ENCODE measurements at regions not wholly inside any gene's neighbourhood (a gene's known extent, or its start where the extent isn't known, plus 50 kb on each side); places are given as distances from the start of the nearest gene placed in this dataset.

DNA sequence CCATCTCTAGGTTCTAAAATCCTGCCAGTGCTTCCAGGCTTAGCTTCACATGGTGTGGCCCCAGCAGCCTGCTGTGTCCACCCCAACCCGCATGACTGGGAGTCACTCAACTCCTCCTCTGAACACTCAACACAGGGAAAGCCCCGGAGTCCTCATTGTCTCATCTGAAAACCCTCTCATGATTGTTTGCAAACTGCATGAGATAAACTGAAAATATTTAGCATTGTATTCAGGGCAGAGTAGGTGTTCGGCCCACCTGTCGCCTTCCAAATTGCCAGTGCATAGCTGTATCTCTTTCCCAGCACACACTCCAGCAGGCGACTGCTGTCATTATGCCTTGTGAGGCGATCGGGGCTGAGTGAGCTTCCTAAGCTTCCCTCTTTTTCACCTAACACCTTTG lies 76.7 kb upstream of the SORBS2 start:
- TF ChIP-seq, protein P1, sequence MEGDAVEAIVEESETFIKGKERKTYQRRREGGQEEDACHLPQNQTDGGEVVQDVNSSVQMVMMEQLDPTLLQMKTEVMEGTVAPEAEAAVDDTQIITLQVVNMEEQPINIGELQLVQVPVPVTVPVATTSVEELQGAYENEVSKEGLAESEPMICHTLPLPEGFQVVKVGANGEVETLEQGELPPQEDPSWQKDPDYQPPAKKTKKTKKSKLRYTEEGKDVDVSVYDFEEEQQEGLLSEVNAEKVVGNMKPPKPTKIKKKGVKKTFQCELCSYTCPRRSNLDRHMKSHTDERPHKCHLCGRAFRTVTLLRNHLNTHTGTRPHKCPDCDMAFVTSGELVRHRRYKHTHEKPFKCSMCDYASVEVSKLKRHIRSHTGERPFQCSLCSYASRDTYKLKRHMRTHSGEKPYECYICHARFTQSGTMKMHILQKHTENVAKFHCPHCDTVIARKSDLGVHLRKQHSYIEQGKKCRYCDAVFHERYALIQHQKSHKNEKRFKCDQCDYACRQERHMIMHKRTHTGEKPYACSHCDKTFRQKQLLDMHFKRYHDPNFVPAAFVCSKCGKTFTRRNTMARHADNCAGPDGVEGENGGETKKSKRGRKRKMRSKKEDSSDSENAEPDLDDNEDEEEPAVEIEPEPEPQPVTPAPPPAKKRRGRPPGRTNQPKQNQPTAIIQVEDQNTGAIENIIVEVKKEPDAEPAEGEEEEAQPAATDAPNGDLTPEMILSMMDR (IDR thresholded peaks at IDR 0.05; ENCODE audit: low read length) = no peak
- TF ChIP-seq EZH2 (IDR thresholded peaks at IDR 0.05; ENCODE audit: borderline replicate concordance, low read length) = no peak
- Histone ChIP-seq H3K4me1 (ENCODE audit: insufficient read depth, low read length, severe bottlenecking) (peaks cover 18% of the 10 kb centered on the region), H3K9ac (ENCODE audit: low read length) (no peak overlapping the region), H3F3A (ENCODE audit: insufficient read depth, low read length) (no peaks in the 10 kb centered on the region), H3K27me3 (ENCODE audit: insufficient read depth, low read length) (no peaks in the 10 kb centered on the region), H4K20me1 (ENCODE audit: insufficient read depth, low read length) (no peaks in the 10 kb centered on the region), H3K36me3 (ENCODE audit: insufficient read depth, low read length) (no peaks in the 10 kb centered on the region; the same call in 1 of the 2 replicates), H3K4me2 (ENCODE audit: low read length) (no peak overlapping the region), H2AFZ (ENCODE audit: low read length) (no peak overlapping the region), H3K27ac (ENCODE audit: low read depth, low read length, poor library complexity, severe bottlenecking) (no peak overlapping the region), H3K4me3 (ENCODE audit: low read depth, low read length, poor library complexity, severe bottlenecking) (no peak overlapping the region), H3K9me3 (ENCODE audit: low read length) (peaks cover 2% of the 10 kb centered on the region; the same call in 1 of the 2 replicates), H3K79me2 (ENCODE audit: insufficient read depth, low read length) (no peaks in the 10 kb centered on the region), H3K9me2 (ENCODE audit: low read depth, low read length) (no peaks in the 10 kb centered on the region)

DNA sequence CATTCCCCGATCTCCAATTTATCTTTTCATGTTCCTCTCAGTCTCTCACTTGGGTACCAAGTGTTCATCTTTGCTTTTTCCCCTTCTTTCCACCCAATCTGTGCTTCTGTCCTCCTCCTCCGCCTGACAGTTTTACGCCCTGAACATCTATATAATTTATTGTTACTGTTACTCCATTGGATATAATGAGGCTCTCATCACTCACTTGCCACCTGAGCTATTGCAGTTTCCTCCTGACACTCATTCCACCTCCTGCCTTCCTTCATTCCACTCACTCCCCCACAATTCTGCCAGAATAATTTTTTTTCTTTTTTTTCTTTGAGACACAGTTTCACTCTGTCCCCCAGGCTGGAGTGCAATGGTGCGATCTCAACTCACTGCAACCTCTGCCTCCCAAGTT lies 77.6 kb upstream of the SORBS2 start:
- TF ChIP-seq, protein P1 (IDR thresholded peaks at IDR 0.05; ENCODE audit: low read length) = no peak
- TF ChIP-seq EZH2 (IDR thresholded peaks at IDR 0.05; ENCODE audit: borderline replicate concordance, low read length) = no peak
- Histone ChIP-seq H3K4me2 (ENCODE audit: low read length) (no peak overlapping the region), H3K27ac (ENCODE audit: low read depth, low read length, poor library complexity, severe bottlenecking) (no peak overlapping the region), H3K4me3 (ENCODE audit: low read depth, low read length, poor library complexity, severe bottlenecking) (no peak overlapping the region), H2AFZ (ENCODE audit: low read length) (no peak overlapping the region), H4K20me1 (ENCODE audit: insufficient read depth, low read length) (no peaks in the 10 kb centered on the region), H3K27me3 (ENCODE audit: insufficient read depth, low read length) (no peaks in the 10 kb centered on the region), H3K9ac (ENCODE audit: low read length) (no peak overlapping the region), H3K9me2 (ENCODE audit: low read depth, low read length) (no peaks in the 10 kb centered on the region), H3K79me2 (ENCODE audit: insufficient read depth, low read length) (no peaks in the 10 kb centered on the region), H3K36me3 (ENCODE audit: insufficient read depth, low read length) (no peaks in the 10 kb centered on the region; the same call in 1 of the 2 replicates), H3K9me3 (ENCODE audit: low read length) (peaks cover 2% of the 10 kb centered on the region; the same call in 1 of the 2 replicates), H3K4me1 (ENCODE audit: insufficient read depth, low read length, severe bottlenecking) (peaks cover 18% of the 10 kb centered on the region), H3F3A (ENCODE audit: insufficient read depth, low read length) (no peaks in the 10 kb centered on the region)

DNA sequence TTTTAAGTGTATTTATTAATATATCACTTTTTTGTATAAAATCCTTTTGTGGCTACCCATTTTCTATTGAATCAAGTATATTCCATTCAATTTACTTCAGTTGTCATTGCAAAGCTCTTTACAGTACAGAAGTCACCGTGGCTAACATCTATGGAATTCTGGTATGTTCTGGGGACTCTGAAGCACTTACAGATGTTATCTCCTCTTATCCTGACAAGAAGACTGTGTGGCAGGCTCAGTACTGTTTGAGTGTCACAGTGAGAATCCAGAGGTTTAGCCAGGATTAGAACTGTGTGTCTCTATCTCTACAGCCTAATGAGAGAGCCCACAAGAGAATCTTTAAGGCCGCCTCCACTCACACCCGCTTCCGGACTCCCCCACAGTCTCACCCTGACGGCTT lies 78.2 kb upstream of the SORBS2 start:
- H3K79me2 ChIP-seq (ENCODE audit: insufficient read depth, low read length) = no peaks in the 10 kb centered on the region
- no peak overlapping the region for H2AFZ ChIP-seq (ENCODE audit: low read length)
- peaks cover 2% of the 10 kb centered on the region; the same call in 1 of the 2 replicates for H3K9me3 ChIP-seq (ENCODE audit: low read length)
- no peaks in the 10 kb centered on the region for H3K27me3 ChIP-seq (ENCODE audit: insufficient read depth, low read length)
- no peak overlapping the region for H3K9ac ChIP-seq (ENCODE audit: low read length)
- peaks cover 18% of the 10 kb centered on the region for H3K4me1 ChIP-seq (ENCODE audit: insufficient read depth, low read length, severe bottlenecking)
- no peak overlapping the region for H3K27ac ChIP-seq (ENCODE audit: low read depth, low read length, poor library complexity, severe bottlenecking)
- no peak overlapping the region for H3K4me2 ChIP-seq (ENCODE audit: low read length)
- no peak for TF ChIP-seq EZH2 (IDR thresholded peaks at IDR 0.05; ENCODE audit: borderline replicate concordance, low read length)
- TF ChIP-seq, protein P1 (IDR thresholded peaks at IDR 0.05; ENCODE audit: low read length) = no peak
- no peaks in the 10 kb centered on the region for H3K9me2 ChIP-seq (ENCODE audit: low read depth, low read length)
- no peaks in the 10 kb centered on the region for H3F3A ChIP-seq (ENCODE audit: insufficient read depth, low read length)
- no peaks in the 10 kb centered on the region for H4K20me1 ChIP-seq (ENCODE audit: insufficient read depth, low read length)
- H3K36me3 ChIP-seq (ENCODE audit: insufficient read depth, low read length) = no peaks in the 10 kb centered on the region; the same call in 1 of the 2 replicates
- H3K4me3 ChIP-seq (ENCODE audit: low read depth, low read length, poor library complexity, severe bottlenecking) = no peak overlapping the region

Data from OCI-LY1 (cell line).